HG02852 (cell line): ENCODE measurements at regions not wholly inside any gene's neighbourhood (a gene's known extent, or its start where the extent isn't known, plus 50 kb on each side); places are given as distances from the start of the nearest gene placed in this dataset.

Source experiments
- ATAC-seq: cut with Tn5 transposase; IDR thresholded peaks from one replicate; pipeline ENCODE4 v1.9.1; 2021; ENCODE audit warnings: mild to moderate bottlenecking, moderate library complexity; ENCODE audit not compliant: unreplicated experiment

DNA sequence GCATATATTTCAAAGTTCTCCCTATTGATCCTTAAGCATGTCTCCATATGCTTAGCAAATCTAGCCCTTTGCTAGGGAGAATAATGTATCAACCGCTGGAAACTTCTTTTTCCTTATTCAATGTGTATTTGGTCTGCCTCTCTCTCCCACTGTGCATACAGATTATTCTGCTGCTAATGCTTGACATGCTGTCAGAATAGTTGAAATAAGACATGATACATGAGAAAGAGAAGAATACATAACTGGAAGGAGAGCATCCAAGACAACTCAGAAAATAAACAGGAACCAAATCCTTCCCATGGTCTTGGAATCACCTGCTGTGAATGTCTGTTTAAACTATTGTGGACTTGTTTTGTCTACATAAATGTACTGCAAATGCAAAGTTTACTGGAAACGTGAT lies 1103.0 kb downstream of the EFNB2 start:
- no peak for ATAC-seq

DNA sequence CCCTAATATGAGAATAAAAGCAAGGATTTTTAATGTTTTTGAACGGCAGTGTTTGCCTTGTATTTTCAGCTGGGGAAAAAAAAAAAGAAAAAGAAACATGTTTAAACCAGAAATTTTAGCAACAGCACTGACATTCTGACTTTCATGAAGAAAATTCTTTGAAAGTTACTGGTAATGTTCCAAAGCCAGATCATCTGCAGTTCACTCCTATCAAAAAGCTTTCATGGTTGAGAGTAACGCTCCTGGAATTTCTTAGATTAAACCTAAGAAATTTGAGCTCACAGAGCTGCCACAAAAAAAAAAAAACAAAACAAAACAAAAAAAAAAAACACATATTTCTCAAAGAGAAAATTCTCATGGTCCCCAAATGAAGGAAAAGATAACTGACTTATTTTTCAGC lies 1106.7 kb downstream of the EFNB2 start:
- no peak for ATAC-seq

DNA sequence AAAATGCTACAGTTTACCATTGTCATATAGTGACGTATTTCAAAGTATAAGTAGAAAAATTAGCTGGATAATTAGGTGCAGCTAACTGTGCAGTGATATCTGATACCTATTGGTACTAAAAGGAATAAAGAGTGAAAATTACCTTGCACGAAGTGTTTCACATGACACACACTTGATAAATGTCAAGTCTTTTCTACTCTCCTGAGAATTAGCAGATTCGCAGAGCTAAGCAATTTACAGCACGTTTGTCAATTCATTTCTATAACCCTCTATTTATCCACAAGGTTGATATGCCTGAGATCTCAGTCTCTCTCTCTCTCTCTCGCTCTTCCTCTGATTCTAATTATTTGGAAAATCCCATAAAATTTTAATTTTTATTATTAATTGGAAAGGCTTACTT lies 1109.0 kb downstream of the EFNB2 start:
- ATAC-seq = no peak

DNA sequence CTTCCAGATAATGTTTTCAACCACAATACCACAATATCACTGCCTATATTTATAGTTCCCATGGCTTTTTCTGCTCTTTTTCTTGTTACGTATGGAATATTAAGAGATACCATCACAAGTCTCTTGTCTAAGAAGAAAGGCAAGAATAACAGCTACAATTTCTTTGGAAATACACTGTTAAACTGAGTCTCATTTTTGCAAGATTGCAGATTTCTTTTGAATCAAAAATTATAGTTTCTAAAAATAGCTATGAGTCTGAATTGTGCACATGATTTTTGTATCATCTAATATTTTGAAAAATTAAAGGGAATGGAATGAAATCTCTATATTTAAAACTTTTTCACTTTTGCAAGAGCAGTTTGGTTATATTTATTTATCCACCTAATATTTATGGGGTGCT lies 1120.8 kb downstream of the EFNB2 start:
- ATAC-seq = no peak

DNA sequence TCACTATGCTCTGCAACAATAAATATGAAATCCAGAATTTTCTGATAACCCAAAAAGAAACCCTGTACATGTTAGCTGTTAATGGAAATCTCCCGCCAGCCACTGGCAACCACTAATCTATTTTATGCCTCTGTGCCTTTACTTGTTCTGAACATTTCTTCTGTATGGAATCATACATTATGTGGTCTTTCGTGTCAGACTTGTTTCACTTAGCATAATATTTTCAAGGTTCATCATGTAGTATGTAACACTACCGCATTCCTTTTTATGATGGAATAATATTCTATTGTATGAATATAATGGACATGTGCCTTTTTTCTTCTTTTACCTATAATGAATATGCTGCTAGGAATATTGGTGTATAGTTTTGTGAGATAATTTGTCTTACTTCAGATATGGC lies 1123.3 kb downstream of the EFNB2 start:
- ATAC-seq = no peak

DNA sequence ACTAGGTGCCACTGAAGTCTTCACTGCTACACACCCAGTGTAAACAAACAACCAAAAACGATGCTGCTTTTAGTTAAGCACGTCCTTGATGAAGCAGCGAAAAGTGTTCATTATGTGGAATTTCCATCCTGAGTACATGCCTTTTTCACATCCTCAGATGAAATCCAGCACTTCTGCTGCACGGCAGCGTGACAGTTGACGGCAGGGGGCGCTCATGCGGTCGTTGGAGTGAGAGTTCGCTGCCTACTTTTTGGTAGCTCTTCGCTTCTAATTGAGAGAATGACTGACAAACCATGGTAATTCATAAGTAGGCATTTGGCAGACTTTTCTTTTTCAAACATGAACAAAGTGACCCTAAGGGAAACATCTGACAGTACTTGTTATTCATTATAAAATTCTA lies 1124.9 kb downstream of the EFNB2 start:
- ATAC-seq = no peak

DNA sequence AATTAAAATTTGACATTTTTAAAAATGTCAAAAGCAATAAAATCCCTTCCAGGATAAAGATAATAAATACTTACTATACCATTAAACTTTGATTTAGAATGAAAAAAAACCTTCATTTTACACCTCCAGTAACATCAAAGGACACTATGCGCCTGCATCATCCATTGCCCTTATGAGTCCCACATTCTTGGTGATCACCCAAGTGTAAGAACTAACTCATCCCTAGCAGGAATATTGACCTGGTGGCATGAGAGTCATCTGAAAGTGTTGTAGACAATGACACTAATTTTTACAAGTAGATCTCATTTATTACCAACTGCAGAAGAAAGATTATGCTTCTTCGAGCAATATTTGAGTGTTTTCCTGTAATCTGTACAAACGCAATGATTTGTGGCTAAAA lies 1128.9 kb downstream of the EFNB2 start:
- ATAC-seq = no peak

DNA sequence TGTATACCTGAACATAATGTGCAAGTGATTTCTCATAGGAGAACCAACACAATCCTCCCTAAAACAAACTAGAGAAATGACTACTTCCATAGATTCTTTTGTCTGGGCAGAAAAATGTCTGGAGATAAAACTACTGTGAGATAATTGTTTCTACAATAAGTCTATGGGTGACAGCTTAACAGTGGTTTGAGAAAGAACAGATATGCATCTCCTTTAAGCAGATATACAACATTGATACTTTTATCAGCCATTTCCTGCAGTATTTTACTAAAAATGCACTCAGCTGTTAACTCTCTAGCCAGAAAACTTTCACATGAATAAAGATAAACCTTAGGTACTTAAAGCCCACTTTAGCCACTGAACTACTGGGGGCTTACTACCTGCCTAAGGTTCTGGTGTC lies 1132.4 kb downstream of the EFNB2 start:
- ATAC-seq = no peak

DNA sequence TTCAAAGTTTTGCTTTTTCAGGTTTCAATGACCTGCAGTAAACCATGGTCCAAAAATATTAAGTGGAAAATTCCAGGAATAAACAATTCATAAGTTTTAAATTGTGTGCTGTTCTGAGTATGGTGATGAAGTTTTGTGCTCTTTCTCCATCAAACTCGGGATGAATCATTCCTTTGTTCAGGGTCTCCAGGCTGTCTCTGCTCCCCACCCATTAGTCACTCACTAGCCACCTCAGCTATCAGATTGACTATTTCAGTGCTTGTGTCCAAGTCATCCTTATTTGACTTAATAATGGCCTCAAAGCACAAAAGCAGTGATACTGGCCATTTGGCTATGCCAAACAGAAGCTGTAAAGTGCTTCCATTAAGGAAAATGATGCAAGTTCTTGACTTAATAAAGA lies 1140.4 kb downstream of the EFNB2 start:
- no peak for ATAC-seq

DNA sequence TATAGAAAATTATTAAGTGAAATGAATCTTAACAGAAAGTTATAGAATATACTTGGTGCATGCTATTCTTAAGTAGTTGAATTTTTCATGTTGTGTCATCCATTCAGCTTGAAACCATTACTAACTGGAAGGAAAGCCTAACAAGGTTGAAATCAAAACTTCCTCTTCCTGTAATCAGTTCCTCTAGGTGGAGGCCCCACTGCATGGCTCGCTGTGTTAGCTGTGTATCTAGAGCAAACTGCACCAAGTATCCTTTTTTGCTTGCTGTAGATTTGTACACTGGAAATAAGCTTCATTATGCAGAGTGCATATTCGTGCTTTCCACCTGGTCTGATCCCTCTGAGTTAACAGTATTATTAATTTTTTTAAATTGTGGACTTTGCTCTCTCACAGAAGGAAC lies 1146.1 kb downstream of the EFNB2 start:
- ATAC-seq = no peak

DNA sequence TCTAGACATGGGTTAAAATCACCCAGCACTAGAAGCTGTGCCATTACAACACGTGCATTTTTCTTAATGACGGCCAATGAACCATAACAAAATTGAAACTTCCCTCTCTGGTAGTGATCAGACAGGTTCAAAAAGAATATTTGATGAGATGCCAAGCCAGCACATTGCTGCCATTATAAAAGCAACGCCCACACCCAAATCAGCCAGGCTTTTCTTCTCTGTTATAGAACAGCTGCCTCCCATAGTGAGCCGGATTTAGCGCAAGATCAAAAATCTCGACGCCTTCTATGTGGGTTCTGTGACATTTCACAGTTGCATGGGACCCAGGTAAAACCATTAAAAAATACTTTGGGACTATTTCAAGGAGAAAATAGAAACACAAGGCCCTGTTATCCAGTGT lies 1158.0 kb downstream of the EFNB2 start:
- ATAC-seq = no peak

DNA sequence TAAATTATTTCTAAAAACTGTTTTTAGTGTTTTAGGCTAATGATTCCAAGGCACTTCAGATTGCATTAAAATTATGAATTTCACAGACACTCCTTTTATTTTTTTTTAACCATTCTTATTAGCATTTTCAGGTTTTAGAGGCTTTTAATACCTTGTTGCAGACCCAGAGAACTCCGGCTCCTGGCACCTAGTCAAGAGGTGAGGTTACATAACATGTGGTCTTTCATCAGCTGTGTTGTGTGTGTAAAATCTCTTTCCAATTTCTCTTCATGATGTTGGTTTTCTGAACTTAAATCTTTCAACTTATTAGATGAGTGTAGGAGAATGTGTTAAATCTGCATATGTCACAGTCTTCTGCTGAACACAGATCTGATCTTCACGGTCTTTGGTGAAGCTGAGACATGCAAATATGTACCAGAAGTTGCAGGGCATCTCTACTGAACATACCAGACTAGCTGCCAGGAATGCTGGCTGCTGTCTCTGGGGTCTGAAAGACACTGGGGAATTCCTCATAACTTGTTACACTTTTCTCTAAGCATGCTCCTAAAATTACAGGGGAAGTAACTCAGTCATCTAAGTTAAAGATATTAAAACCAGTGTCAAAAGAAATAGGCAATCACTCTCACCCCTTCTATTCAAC lies 1165.3 kb downstream of the EFNB2 start:
- ATAC-seq = no peak

DNA sequence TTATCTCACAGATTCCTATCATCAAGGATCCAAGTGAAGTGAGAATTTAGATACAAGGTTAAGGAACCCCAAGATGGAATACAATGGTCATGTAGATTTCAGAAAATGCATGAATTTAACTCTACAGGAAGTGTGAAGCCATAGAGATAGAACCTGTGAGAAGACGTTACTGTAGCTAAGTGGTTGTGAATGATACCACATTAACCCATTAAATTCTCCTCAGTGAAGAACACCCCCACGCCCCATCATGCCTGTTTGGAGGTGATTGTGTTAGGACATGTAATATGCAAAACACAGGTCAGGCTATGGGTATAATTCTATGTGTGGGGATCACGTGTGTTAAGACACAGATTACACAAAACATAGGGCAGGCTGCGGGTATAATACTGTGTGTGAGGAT lies 1166.7 kb downstream of the EFNB2 start:
- ATAC-seq = no peak

DNA sequence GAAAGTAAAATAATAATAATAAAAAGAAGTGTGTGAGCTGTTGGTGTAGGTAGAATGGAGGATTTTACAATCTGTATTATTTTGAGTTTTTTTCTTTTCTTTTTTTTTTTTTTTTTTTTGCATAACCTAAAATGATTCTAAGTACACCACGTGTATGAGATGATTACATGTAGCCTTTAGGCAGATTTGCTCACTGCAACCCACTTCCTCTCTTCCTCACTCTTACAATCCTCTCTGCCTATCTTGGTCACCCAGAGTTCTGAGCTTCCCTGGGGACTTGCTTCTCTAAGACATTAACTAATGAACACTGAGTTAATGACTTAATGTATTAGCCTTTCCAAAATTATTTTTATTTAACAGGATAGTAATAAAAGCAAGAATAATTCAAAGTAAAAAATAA lies 1169.6 kb downstream of the EFNB2 start:
- no peak for ATAC-seq

DNA sequence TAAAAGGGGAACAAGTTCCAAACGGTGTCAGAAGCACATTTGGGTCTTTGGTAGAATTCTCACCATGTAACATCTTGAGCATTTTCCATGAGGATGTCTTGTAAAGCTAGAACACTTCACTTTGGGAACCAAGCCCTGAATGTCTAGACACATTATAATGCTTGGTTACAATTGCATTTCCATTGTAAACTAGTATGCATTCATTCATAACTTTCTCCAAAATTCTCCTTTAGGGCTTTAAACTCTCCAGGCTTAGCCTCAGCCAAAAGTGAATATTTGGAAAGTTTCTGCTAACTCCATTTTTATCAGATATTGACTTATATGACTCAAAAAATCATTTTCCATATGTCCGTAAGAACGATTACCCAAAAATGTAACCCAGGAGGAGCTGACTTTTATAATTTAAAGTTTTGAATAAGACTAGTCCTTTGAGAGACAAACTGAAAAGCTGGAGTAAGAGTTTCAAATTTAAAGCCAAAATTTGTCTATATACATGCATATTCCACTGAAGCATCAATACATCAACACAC lies 1170.4 kb downstream of the EFNB2 start:
- ATAC-seq = no peak

DNA sequence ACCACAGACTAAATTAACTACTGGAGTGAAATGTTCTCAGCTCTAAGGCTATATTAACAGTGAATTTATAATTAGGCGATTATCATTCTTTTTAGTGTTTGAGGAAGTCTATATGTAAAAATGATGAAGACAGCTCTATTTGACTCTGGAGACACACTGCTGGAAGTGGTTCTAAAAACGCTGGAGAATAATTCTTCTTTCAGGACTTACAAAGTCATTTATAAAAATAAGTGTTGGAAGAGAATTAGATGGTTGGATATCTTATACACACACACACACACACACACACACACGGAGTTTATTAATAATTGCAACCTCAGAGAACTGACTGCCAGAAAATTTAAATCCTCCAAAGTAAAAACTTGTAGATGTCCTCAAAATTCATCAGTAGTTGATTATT lies 1171.3 kb downstream of the EFNB2 start:
- ATAC-seq = no peak

DNA sequence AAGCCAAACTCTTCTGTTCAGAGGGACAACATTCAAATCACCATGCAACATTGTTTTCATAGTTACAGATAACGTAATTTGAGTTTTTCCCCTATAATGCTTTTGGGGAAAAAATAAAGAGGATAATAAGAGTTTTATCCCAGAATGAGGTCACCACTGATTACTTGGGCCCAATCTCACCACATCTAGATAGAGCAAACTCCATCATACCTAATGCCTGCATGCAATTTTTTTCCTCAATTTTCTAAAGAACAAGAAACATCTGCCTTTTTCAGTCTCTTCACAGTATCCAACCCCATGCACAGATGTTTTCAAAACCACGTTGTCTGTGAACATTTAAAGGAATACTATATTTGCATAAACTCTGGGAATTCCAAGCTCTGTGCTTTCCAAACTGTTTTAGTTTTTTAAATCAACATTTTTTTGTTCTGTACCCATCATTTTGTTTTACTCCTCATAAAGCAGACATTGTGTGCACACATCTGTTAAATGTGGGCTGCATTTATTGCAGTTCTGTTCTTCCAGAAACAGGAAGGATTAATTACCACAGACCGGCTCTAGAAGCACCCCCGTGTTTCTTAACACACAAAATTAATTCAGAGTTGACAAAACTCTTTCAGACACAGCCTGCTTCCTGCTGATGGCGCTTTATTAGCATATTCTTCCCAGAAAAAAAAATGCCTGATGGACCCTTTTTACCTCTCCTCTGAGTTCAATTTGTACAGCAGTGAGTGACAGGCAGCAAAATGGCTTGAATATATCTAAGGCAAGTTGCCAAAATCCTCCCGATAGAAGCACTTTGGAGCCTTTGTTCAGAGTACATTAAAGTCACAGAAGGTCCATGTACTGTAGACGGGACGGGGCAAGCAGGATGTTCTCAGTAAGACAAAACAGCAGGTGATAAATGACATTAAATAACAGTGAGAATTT lies 1171.9 kb downstream of the EFNB2 start:
- ATAC-seq = no peak

DNA sequence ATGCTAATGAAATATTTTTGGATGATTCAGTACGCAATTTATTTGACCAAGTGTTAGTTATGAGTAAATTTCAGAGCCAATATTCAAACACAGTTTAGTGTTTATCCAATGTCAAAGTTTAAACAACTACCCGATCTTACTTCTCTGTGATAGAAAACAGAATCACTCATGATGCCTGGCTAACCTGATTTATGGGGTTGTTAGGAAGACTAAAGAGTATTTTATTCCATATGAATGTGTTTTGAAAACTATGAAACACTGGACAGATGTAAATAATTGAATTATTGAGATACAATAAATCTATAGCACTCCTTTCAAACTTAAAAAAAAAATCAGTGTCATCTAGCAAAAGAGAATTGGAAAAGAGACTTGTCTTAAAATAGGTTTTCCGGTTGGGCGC lies 1181.8 kb downstream of the EFNB2 start:
- no peak for ATAC-seq

DNA sequence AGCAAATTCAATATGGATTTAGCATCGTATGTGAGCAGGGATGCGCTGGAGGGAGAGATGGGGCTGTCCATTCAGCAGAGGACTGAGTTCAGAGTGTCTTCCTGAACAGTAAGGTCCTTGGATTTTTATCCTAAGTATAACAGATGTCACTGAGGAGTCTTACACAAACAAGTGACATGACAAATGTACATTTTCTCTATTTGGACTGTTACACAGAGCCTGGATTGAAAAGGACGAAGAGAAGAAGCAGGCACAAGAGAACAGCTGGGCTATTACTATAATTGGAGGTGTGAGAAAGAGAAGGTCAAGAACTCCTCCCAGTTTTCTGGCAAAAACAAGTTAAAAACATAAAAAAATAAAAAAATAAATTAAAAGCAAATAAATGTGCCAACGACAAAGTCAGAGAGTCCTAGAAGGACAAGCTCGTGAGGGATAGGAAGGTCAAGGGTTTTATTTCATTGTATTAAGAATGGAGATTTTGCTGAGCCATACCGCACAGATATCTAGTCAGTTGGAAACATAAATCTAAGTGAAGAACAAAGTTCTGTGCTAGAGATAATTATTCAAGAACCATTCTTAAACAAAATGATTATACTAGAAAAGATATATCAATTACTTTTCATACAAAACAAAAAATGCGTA lies 1186.3 kb downstream of the EFNB2 start:
- ATAC-seq = no peak

DNA sequence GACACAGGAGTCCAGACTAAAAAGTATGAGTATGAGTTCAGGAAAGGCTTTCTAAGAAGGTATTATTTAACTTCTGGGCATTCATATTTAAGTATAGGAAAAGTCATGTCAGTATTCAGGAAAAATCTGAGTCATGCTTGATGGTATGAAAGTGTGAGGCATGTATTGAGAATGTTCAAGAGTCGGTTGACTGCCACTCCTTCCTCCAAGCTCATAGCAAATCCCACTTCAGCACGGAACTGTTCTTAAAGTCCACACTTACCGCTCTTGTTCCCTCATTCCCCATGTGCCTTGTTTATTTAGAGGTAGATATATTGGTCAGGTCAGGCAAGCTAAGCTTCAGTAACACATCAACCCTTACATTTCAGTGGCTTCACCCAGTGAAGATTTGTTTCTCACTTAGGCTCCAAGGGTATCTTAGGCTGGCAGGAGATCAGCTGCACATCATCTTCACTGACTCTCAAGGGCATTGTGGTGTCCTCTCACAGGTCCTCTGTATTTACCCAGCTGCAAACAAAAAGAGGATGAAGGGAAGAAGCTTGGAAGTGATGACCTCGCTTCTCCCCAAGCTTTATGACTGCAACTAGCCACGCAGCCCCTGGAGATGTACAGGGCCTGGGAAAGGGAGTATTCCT lies 1189.2 kb downstream of the EFNB2 start:
- no peak for ATAC-seq

DNA sequence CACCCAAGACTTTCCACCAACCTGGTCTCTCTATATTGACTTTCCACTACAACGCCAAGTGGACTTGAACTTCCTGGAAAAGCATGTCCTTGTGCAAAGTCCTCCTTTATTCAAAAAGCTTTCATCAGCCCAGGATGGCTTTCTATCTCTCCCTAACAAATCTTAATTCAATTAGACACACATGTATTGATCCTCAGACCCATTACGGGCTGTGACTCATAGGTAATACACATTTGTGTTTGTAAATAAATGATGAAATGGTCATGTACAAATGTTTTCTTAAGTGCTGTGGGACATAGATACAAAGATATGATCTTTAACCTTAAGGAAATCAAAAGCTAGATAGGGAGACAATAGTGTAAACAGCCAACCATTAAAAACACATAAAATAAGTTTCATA lies 1189.7 kb downstream of the EFNB2 start:
- no peak for ATAC-seq
